ENCODE measurements at regions not wholly inside any gene's neighbourhood (a gene's known extent, or its start where the extent isn't known, plus 50 kb on each side); places are given as distances from the start of the nearest gene placed in this dataset.

- Histone ChIP-seq H3K9me3 (no peaks in the 10 kb centered on the region), H3K27ac (no peak overlapping the region), H3K4me1 (replicated peaks) (no peaks in the 10 kb centered on the region), H3K4me3 (no peak overlapping the region), H3K36me3 (no peaks in the 10 kb centered on the region), H3K27me3 (replicated peaks; ENCODE audit: insufficient read depth) (no peaks in the 10 kb centered on the region)
- TF ChIP-seq POLR2A (IDR thresholded peaks at IDR 0.05) (no peak), POLR2AphosphoS5 (IDR thresholded peaks at IDR 0.05) (no peak), CTCF (IDR thresholded peaks at IDR 0.05) (no peak)
- DNase-seq (ENCODE audit: low spot score) = no peak
- 84% methylated on average over 4 of the region's 4 CpGs for WGBS
- intact Hi-C loops (cut with DNase I) = no loop called here
Measured at GRCh38 chrX:57772637-57773036, 92.6 kb upstream of the NLRP2B start.

- intact Hi-C loops (cut with DNase I) = no loop called here
- H3K4me3 ChIP-seq = no peak overlapping the region
- TF ChIP-seq CTCF (IDR thresholded peaks at IDR 0.05) (no peak), POLR2AphosphoS5 (IDR thresholded peaks at IDR 0.05) (no peak), POLR2A (IDR thresholded peaks at IDR 0.05) (no peak)
- DNase-seq (ENCODE audit: low spot score) = no peak
- no peak overlapping the region for H3K27ac ChIP-seq
- H3K27me3 ChIP-seq (replicated peaks; ENCODE audit: insufficient read depth) = no peaks in the 10 kb centered on the region
- H3K4me1 ChIP-seq (replicated peaks) = no peaks in the 10 kb centered on the region
- no peaks in the 10 kb centered on the region for H3K9me3 ChIP-seq
- no peaks in the 10 kb centered on the region for H3K36me3 ChIP-seq
Measured at GRCh38 chrX:57771689-57772088, 91.6 kb upstream of the NLRP2B start.

DNA sequence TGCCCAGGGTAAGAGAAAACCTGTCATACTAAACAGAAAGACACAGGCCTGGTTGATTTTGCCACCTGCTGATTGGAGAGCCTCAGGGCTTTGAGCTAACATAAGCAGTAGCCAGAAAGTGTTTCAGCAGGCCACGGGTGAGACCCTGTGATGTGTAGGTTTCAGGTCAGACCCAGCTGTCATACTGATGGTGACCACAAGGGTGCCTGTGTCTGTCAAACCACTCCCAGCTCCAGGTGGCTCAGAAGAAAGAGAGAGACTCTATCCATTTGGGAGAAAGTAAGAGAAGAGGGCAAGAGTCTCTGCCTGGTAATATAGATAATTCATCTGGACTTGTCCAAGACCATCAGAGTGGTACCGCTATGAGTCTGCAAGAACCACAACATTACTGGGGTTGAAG lies 72.8 kb upstream of the NLRP2B start:
- no peaks in the 10 kb centered on the region for H3K4me1 ChIP-seq (replicated peaks)
- no peaks in the 10 kb centered on the region for H3K9me3 ChIP-seq
- H3K27me3 ChIP-seq (replicated peaks; ENCODE audit: insufficient read depth) = no peaks in the 10 kb centered on the region
- H3K4me3 ChIP-seq = no peak overlapping the region
- 73% methylated on average over 2 of the region's 2 CpGs for WGBS
- no peak for TF ChIP-seq POLR2AphosphoS5 (IDR thresholded peaks at IDR 0.05)
- TF ChIP-seq POLR2A (IDR thresholded peaks at IDR 0.05) = no peak
- no peak for TF ChIP-seq CTCF (IDR thresholded peaks at IDR 0.05)
- H3K27ac ChIP-seq = no peak overlapping the region
- intact Hi-C loops (cut with DNase I) = no loop called here
- DNase-seq (ENCODE audit: low spot score) = no peak
- no peaks in the 10 kb centered on the region for H3K36me3 ChIP-seq

DNA sequence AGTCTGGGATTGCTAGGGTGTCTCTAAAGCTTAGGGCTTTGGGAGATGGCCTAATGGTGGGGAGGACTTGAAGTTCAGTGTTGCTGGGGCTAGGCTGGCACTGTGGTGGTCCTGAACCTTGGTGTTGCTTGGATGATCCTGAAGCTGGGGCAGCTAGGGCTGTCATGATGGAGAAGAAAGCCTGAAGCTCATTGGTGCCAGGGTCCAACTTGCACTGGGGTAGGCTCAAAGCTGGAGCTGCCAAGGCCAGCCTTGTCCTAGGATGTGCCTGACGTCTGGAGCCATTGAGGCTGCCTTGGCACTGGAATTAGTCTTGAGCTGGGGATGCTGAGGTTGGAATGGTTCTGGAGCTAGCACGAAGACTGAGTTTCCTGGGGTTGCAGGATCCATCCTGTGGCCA lies 61.0 kb upstream of the NLRP2B start:
- no peaks in the 10 kb centered on the region for H3K9me3 ChIP-seq
- TF ChIP-seq POLR2AphosphoS5 (IDR thresholded peaks at IDR 0.05) = no peak
- TF ChIP-seq POLR2A (IDR thresholded peaks at IDR 0.05) = no peak
- no peak for TF ChIP-seq CTCF (IDR thresholded peaks at IDR 0.05)
- DNase-seq (ENCODE audit: low spot score) = no peak
- no peak overlapping the region for H3K27ac ChIP-seq
- no peaks in the 10 kb centered on the region for H3K36me3 ChIP-seq
- no CpG with 5 or more reads among the region's 2 CpGs for WGBS
- H3K4me3 ChIP-seq = no peak overlapping the region
- H3K4me1 ChIP-seq (replicated peaks) = no peaks in the 10 kb centered on the region
- no peaks in the 10 kb centered on the region for H3K27me3 ChIP-seq (replicated peaks; ENCODE audit: insufficient read depth)
- intact Hi-C loops (cut with DNase I) = no loop called here

- H3K36me3 ChIP-seq = no peaks in the 10 kb centered on the region
- no peak overlapping the region for H3K27ac ChIP-seq
- no peak for TF ChIP-seq POLR2AphosphoS5 (IDR thresholded peaks at IDR 0.05)
- TF ChIP-seq CTCF (IDR thresholded peaks at IDR 0.05) = no peak
- no peak for TF ChIP-seq POLR2A (IDR thresholded peaks at IDR 0.05)
- no peaks in the 10 kb centered on the region for H3K9me3 ChIP-seq
- DNase-seq (ENCODE audit: low spot score) = no peak
- H3K4me3 ChIP-seq = no peak overlapping the region
- no peaks in the 10 kb centered on the region for H3K27me3 ChIP-seq (replicated peaks; ENCODE audit: insufficient read depth)
- intact Hi-C loops (cut with DNase I) = no loop called here
- no peaks in the 10 kb centered on the region for H3K4me1 ChIP-seq (replicated peaks)
Measured at GRCh38 chrX:57737881-57738280, 57.8 kb upstream of the NLRP2B start.
